GM10248 (cell line): ENCODE measurements at regions not wholly inside any gene's neighbourhood (a gene's known extent, or its start where the extent isn't known, plus 50 kb on each side); places are given as distances from the start of the nearest gene placed in this dataset.

Experiments
- CTCF ChIA-PET: fragments of 300-600 bp; sonication (Branson Sonifier 250); formaldehyde crosslinking; extraction: SDS; loops from one replicate; lab custom pipeline; 2021; ENCODE audit warnings: antibody characterized with exemption; lab: Yijun Ruan, JAX
- POLR2A ChIA-PET: fragments of 350-650 bp; sonication (Branson Sonifier 250); formaldehyde crosslinking; extraction: SDS; loops from one replicate; lab custom pipeline; 2020; ENCODE audit warnings: antibody characterized with exemption; lab: Yijun Ruan, JAX
- DNase-seq: peaks from one replicate; pipeline ENCODE4 v3.0.0; 2012; ENCODE audit errors: extremely low spot score
- CTCF ChIP-seq: IDR thresholded peaks from 2 replicates; pipeline ENCODE4 v1.5.1; 2012; ENCODE audit warnings: mild to moderate bottlenecking, low read depth; ENCODE audit errors: extremely low read depth, missing control alignments, control extremely low read depth

GRCh38 chr3:84223512-84223911, 735.3 kb upstream of the CADM2 start:
- POLR2A ChIA-PET: no interaction called here
- TF ChIP-seq CTCF: no peak
- CTCF ChIA-PET: no interaction called here
- DNase-seq: no peak

- DNase-seq: no peak
- TF ChIP-seq CTCF: no peak
- POLR2A ChIA-PET: no interaction called here
- CTCF ChIA-PET: interaction anchor here (0.9 kb wide), 1 partner anchor 10 kb away, joined by 3 read pairs; no protein-coding TSS in a partner anchor
Measured at GRCh38 chr3:84224262-84224661, 734.5 kb upstream of the CADM2 start.

- POLR2A ChIA-PET: no interaction called here
- TF ChIP-seq CTCF: no peak
- DNase-seq: no peak
- CTCF ChIA-PET: no interaction called here
Measured at GRCh38 chr3:84236261-84236660, 722.5 kb upstream of the CADM2 start.

GRCh38 chr3:84245789-84246188, 713.0 kb upstream of the CADM2 start:
- ChIA-PET CTCF (no interaction called here), POLR2A (no interaction called here)
- DNase-seq: no peak
- TF ChIP-seq CTCF: no peak

GRCh38 chr3:84260596-84260995, 698.2 kb upstream of the CADM2 start:
- no peak for TF ChIP-seq CTCF
- no peak for DNase-seq

GRCh38 chr3:84265768-84266167, 693.0 kb upstream of the CADM2 start:
- TF ChIP-seq CTCF: no peak
- CTCF ChIA-PET: no interaction called here
- DNase-seq: no peak
- POLR2A ChIA-PET: no interaction called here

More at GRCh38 chr3:84260596-84260995, 698.2 kb upstream of the CADM2 start:
- CTCF ChIA-PET: no interaction called here
- POLR2A ChIA-PET: no interaction called here

GRCh38 chr3:84275532-84275931, 683.3 kb upstream of the CADM2 start:
- ChIA-PET CTCF (no interaction called here), POLR2A (no interaction called here)
- no peak for DNase-seq
- TF ChIP-seq CTCF: no peak
